Heart right ventricle (tissue), 16 donors: ENCODE measurements at regions not wholly inside any gene's neighbourhood (a gene's known extent, or its start where the extent isn't known, plus 50 kb on each side); places are given as distances from the start of the nearest gene placed in this dataset.

Experiments used
- ATAC-seq, 8 donors: fragments of 200-7000 bp; cut with Tn5 transposase; one replicate each; pipeline ENCODE4 v1.9.1; 2020; ENCODE audit warnings: mild to moderate bottlenecking in 8 of 8, moderate library complexity in 8 of 8, moderate number of reproducible peaks in 1 of 8
- DNase-seq, 2 donors: peaks; one replicate each; pipeline ENCODE4 v3.0.0-alpha.2; 2020
- H3K27ac ChIP-seq, 10 donors: fragments of 200-600 bp; sonication (generic) in 2 of 10; one replicate each; pipeline versions ENCODE4 v1.5.0 to v1.8.0; 2020 to 2022; ENCODE audit warnings: mild to moderate bottlenecking in 3 of 10
- H3K27me3 ChIP-seq, 7 donors: fragments of 200-600 bp; one replicate each; pipeline ENCODE4 v1.8.0; 2021 to 2022; ENCODE audit warnings: mild to moderate bottlenecking in 2 of 7
- H3K36me3 ChIP-seq, 9 donors: fragments of 200-600 bp; sonication (generic) in 1 of 9; one replicate each; pipeline versions ENCODE4 v1.5.0 to v1.8.0; 2020 to 2022; ENCODE audit warnings: mild to moderate bottlenecking in 2 of 9
- H3K4me1 ChIP-seq, 9 donors: fragments of 200-600 bp; sonication (generic) in 1 of 9; one replicate each; pipeline versions ENCODE4 v1.5.0 to v1.8.0; 2020 to 2022; ENCODE audit warnings: mild to moderate bottlenecking in 4 of 9
- H3K4me3 ChIP-seq, 10 donors: fragments of 200-600 bp; sonication (generic) in 2 of 10; one replicate each; pipeline versions ENCODE4 v1.5.0 to v1.8.0; 2020 to 2022; ENCODE audit warnings: mild to moderate bottlenecking in 7 of 10, moderate library complexity in 2 of 10
- H3K9me3 ChIP-seq, 11 donors: fragments of 200-600 bp in 10 of 11; sonication (generic) in 2 of 11; one replicate each; pipeline versions ENCODE4 v1.5.0 to v1.8.0; 2013 to 2022; ENCODE audit warnings: mild to moderate bottlenecking in 2 of 11, control low read depth in 1 of 11, moderate library complexity in 1 of 11
- CTCF ChIP-seq, 9 donors: fragments of 200-600 bp; sonication (generic) in 2 of 9; IDR thresholded peaks; one replicate each; pipeline versions ENCODE4 v1.5.0 to v1.8.0; 2021 to 2022; ENCODE audit warnings: antibody characterized with exemption in 9 of 9, mild to moderate bottlenecking in 5 of 9, moderate library complexity in 1 of 9
- WGBS, 2 donors: extraction: QIAGEN DNeasy Blood & Tissue Kit; methylation state at CpG; one replicate each; pipeline ENCODE4 v1.1.7; 2013; ENCODE audit warnings: inconsistent platforms in 1 of 2; 5-methylcytosine and 5-hydroxymethylcytosine counted together
- intact Hi-C, 10 donors: fragments of 100-400 bp; cut with DNase I; formaldehyde crosslinking; loops; one replicate each; pipeline versions ENCODE4 v1.11.1 to v1.14.2; 2022
- donor health status: Arrhythmogenic right ventricular cardiomyopathy.
- donor health status: ischemic (EF 13 %, LVEDD 7.1; RV severe dilation, severe dysfunction).
- donor health status: healthy with polysubstance abuse.
- donor health status: DM: no; HTN: yes; CAD: no.
- donor health status: DM: no; HTN: no; CAD: no.
- donor health status: ischemic (EF 25% LVEDD 6.9; RV normal size, moderate dysfunction).
- donor health status: ischemic (EF 25% LVEDD 5.7; RV mildly dilated, moderate dysfunction).
- donor health status: healthy.
- donor health status: DM: yes; HTN: yes; CAD: no.
- donor health status: Ischemic cardiomyopathy.
- donor health status: ischemic (EF 35%, LVEDD 5.7; RV mildly dilated, moderate dysfunction).
- donor health status: nonischemic (EF 11% LVEDD 7.7; RV severe dilation, severe dysfunction).
- donor health status: DM: yes; HTN: yes; CAD: no.
- donor health status: PGD.
- donor health status: ischemic (EF 29% LVEDD 5.4; RV normal size, mild dysfunction).
- donor health status: nonischemic (EF 23%, LVEDD 6.1; RV moderate dilation, normal function).

DNA sequence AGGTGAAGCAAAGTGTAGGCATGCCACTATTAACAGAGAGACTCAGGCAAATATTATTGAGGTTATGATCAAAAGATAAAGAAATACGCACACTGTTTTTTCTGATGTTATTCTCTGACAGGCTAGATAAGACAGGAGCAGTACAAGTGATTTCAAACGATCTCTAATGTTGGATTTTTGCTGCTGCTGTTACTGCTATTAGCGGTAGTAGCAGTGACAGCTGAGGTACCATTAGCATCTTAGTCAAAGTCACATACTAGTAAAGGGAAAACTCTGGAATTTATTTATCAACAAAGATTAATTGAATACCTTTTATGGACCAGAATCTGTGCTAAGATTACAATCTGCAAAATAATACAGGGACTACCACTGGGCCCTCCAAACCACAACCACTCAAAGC lies 362.4 kb upstream of the CDH6 start:
- no peak for TF ChIP-seq CTCF (IDR thresholded peaks at IDR 0.05)
- WGBS, 2 donors: 55 to 60% methylated on average over 3 of the region's 3 CpGs
- intact Hi-C loops: no loop called here
- H3K9me3 ChIP-seq: peaks cover 0 to 16% (median 0%) of the 10 kb centered on the region in 11 donors
- H3K4me3 ChIP-seq: no peak overlapping the region
- H3K4me1 ChIP-seq: peaks cover 0 to 15% (median 4%) of the 10 kb centered on the region in 9 donors
- no peak overlapping the region for H3K27ac ChIP-seq
- ATAC-seq (no peak), DNase-seq (no peak)
- H3K36me3 ChIP-seq: no peaks in the 10 kb centered on the region
- H3K27me3 ChIP-seq: no peaks in the 10 kb centered on the region

DNA sequence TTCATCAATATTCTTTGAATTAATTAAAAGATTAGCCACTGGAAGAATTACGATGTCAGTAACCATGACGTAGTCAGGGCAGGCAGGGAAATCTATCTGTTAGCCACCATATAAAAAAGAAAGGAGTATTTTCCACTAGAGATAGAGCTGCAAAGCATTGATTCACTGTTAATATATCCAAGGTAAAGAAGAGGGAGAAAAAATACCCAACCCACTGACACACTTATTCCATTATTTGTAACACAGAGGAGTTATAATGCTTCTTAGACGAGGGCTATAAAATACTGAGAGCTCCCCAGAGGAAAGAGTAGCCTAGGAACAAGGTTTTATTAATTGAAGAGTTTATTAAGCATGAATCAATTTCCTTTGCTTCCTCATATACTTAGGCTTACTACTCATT lies 382.2 kb upstream of the CDH6 start:
- DNase-seq: no peak
- intact Hi-C loops: no loop called here
- Histone ChIP-seq H3K27ac (no peak overlapping the region), H3K4me1 (no peaks in the 10 kb centered on the region), H3K36me3 (no peaks in the 10 kb centered on the region), H3K9me3 (peaks cover 0 to 10% (median 0%) of the 10 kb centered on the region in 11 donors), H3K4me3 (no peak overlapping the region), H3K27me3 (no peaks in the 10 kb centered on the region)
- no peak for ATAC-seq
- TF ChIP-seq CTCF (IDR thresholded peaks at IDR 0.05): no peak
- WGBS, 2 donors: 86 to 88% methylated on average over 3 of the region's 3 CpGs

- ATAC-seq (no peak), DNase-seq (no peak)
- no peak overlapping the region for H3K27ac ChIP-seq
- 62 to 75% methylated on average over 1 of the region's 1 CpG for WGBS, 2 donors
- no peaks in the 10 kb centered on the region for H3K27me3 ChIP-seq
- no peaks in the 10 kb centered on the region for H3K4me1 ChIP-seq
- H3K9me3 ChIP-seq: peaks cover 0 to 4% (median 0%) of the 10 kb centered on the region in 11 donors
- no peaks in the 10 kb centered on the region for H3K36me3 ChIP-seq
- TF ChIP-seq CTCF (IDR thresholded peaks at IDR 0.05): no peak
- intact Hi-C loops: loop anchor here in 5 of 10 donors (5.0 to 10.0 kb wide), 3 partner anchors 375 to 425 kb away; no protein-coding TSS in a partner anchor
- H3K4me3 ChIP-seq: no peak overlapping the region
These were observed 383.6 kb upstream of the CDH6 start for GRCh38 chr5:30809933-30810332.

- 46 to 47% methylated on average over 2 of the region's 2 CpGs for WGBS, 2 donors
- TF ChIP-seq CTCF (IDR thresholded peaks at IDR 0.05): no peak
- Histone ChIP-seq H3K36me3 (no peaks in the 10 kb centered on the region), H3K27me3 (no peaks in the 10 kb centered on the region), H3K4me1 (no peaks in the 10 kb centered on the region), H3K27ac (no peak overlapping the region), H3K9me3 (peaks cover 0 to 4% (median 0%) of the 10 kb centered on the region in 11 donors), H3K4me3 (no peak overlapping the region)
- ATAC-seq: no peak
- intact Hi-C loops: loop anchor here in 5 of 10 donors (5.0 to 10.0 kb wide), 3 partner anchors 376 to 426 kb away; no protein-coding TSS in a partner anchor
- no peak for DNase-seq
These were observed 384.5 kb upstream of the CDH6 start for GRCh38 chr5:30808996-30809395.
